Immature natural killer cell (primary cell): ENCODE measurements at regions not wholly inside any gene's neighbourhood (a gene's known extent, or its start where the extent isn't known, plus 50 kb on each side); places are given as distances from the start of the nearest gene placed in this dataset.

Source experiments
- DNase-seq, 3 donors: peaks; one replicate each; pipeline ENCODE4 v3.0.0; 2022; ENCODE audit warnings: mixed read lengths in 1 of 3
- H3K27ac Mint-ChIP-seq, 6 donors: one replicate each; pipeline ENCODE4 v1.8.0; 2020; ENCODE audit warnings: mixed read lengths in 6 of 6, mild to moderate bottlenecking in 5 of 6, inconsistent platforms in 4 of 6, moderate library complexity in 3 of 6
- H3K27me3 Mint-ChIP-seq, 3 donors: one replicate each; pipeline ENCODE4 v1.8.0; 2020 to 2021; ENCODE audit warnings: low read depth in 3 of 3, mild to moderate bottlenecking in 3 of 3, mixed read lengths in 3 of 3, moderate library complexity in 3 of 3, inconsistent platforms in 1 of 3
- H3K36me3 Mint-ChIP-seq, 3 donors: one replicate each; pipeline ENCODE4 v1.8.0; 2020; ENCODE audit warnings: mixed read lengths in 3 of 3, inconsistent platforms in 2 of 3, mild to moderate bottlenecking in 2 of 3
- H3K4me1 Mint-ChIP-seq, 2 donors: one replicate each; pipeline ENCODE4 v1.8.0; 2020; ENCODE audit warnings: inconsistent platforms in 2 of 2, mild to moderate bottlenecking in 2 of 2, mixed read lengths in 2 of 2, moderate library complexity in 1 of 2
- H3K4me3 Mint-ChIP-seq, 5 donors: one replicate each; pipeline ENCODE4 v1.8.0; 2020; ENCODE audit warnings: mild to moderate bottlenecking in 5 of 5, mixed read lengths in 5 of 5, inconsistent platforms in 3 of 5, moderate library complexity in 3 of 5
- H3K9me3 Mint-ChIP-seq, 6 donors: one replicate each; pipeline ENCODE4 v1.8.0; 2020; ENCODE audit warnings: mild to moderate bottlenecking in 6 of 6, mixed read lengths in 6 of 6, inconsistent platforms in 4 of 6, moderate library complexity in 3 of 6

DNA sequence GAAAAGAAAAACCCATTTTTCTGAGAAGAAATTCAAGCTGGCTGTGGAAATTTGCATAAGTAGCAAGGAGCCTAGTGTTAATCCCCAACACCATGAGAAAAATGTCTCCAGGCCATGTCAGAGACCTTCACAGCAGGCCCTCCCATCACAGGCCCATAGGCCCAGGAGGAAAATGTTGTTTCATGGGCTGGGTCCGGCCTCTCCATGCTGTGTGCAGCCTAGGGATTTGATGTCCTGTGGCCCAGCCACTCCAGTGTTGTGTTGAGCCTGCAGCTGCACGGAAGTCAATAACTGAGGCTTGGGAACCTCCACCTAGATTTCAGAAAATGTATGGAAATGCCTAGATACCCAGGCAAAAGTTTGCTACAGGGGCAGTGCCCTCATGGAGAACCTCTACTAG lies 432.2 kb downstream of the IPO8 start:
- DNase-seq, result no peak
- H3K27me3 Mint-ChIP-seq, result no peaks in the 10 kb centered on the region
- no peaks in the 10 kb centered on the region for H3K4me1 Mint-ChIP-seq
- H3K9me3 Mint-ChIP-seq, result peaks cover 0 to 9% (median 5%) of the 10 kb centered on the region in 6 donors
- no peak overlapping the region for H3K4me3 Mint-ChIP-seq
- H3K27ac Mint-ChIP-seq, result no peak overlapping the region
- no peaks in the 10 kb centered on the region for H3K36me3 Mint-ChIP-seq

DNA sequence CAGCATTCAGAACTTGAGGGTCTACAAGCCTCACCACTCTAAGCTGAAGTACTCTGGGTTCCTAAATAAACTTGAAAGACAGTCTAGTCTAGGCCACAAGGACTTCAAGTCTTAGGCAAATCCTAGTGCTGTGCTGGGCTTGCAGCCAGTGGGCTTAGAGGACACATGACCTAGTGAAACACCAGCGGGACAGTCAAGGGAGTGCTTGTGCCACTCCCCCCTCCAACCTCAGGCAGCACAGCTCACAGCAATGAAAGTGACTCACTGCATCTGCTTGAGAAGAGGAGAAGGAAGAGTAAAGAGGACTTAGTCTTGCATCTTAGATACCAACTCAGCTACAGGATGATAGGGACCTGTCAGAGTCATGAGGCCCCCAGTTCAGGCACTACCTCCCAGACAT lies 438.1 kb downstream of the IPO8 start:
- Mint-ChIP-seq H3K27ac (no peak overlapping the region), H3K27me3 (peaks cover 0 to 2% (median 0%) of the 10 kb centered on the region in 3 donors), H3K4me1 (no peaks in the 10 kb centered on the region), H3K36me3 (no peaks in the 10 kb centered on the region), H3K9me3 (peaks cover 0 to 10% (median 3%) of the 10 kb centered on the region in 6 donors), H3K4me3 (no peak overlapping the region)
- no peak for DNase-seq

DNA sequence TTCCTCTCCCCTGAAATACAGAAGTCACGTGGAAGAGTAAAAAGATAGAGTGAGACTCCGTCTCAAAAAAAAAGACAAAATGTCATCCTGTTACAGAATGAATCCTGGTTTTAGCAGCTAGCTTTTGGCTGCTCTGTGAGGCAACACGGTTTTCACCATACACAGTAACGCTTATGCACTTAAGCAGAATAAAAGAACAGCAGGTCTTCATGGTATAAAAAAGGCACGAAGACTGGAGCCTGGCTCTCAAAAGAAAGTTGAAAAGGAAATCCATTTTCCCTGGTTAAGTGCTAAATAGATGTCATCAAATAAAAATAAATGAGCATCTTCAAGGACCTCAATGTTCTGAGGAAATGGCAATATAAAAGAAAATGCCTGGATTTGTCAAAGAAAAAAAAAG lies 444.1 kb downstream of the IPO8 start:
- no peak overlapping the region for H3K4me3 Mint-ChIP-seq

DNA sequence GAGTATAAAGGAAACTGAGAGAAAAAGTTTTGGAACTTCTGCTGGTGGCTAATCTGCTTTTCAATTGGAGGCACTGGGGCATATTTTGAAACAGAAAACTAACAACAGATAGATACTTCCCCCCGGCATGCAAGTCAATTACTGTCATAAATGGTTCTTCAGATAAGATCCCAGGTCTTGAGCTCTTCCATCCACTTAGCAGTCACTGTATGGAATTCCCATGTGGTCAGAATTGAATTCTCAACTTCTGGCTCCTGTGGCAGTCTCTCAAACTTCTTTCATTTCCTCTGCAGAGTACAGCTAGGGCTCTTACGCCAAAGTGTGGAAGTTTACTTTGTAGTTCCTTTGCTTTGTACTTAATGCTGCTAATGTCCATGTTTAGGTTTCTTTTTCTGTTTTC lies 452.2 kb downstream of the IPO8 start:
- peaks cover 0 to 16% (median 4%) of the 10 kb centered on the region in 6 donors for H3K9me3 Mint-ChIP-seq
- H3K4me3 Mint-ChIP-seq, result no peak overlapping the region
- no peaks in the 10 kb centered on the region for H3K4me1 Mint-ChIP-seq
- peaks cover 0 to 3% (median 2%) of the 10 kb centered on the region in 3 donors for H3K27me3 Mint-ChIP-seq
- DNase-seq, result no peak
- no peaks in the 10 kb centered on the region for H3K36me3 Mint-ChIP-seq
- no peak overlapping the region for H3K27ac Mint-ChIP-seq

More for the DNA sequence above, 444.1 kb downstream of the IPO8 start:
- no peak for DNase-seq
- Mint-ChIP-seq H3K27ac (no peak overlapping the region), H3K9me3 (peaks cover 0 to 24% (median 3%) of the 10 kb centered on the region in 6 donors), H3K4me1 (no peaks in the 10 kb centered on the region), H3K36me3 (no peaks in the 10 kb centered on the region), H3K27me3 (no peaks in the 10 kb centered on the region)

DNA sequence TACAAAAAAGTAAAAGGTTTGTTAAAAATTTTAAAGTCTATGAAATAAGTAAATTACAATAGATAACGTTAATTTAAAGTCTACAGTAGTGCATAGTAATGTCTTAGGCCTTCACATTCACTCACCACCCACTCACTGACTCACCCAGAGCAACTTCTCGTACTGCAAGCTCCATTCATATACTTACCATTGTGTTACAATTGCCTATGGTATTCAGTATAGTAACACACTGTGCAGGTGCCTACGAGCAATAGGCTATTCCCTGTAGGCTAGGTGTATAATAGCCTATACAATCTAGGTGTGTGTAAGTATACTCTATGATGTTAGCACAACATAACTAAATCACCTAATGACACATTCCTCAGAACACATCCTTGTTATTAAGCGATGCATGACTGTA lies 435.3 kb upstream of the TMTC1 start:
- Mint-ChIP-seq H3K4me1 (no peaks in the 10 kb centered on the region), H3K9me3 (peaks cover 0 to 1% (median 0%) of the 10 kb centered on the region in 6 donors), H3K36me3 (no peaks in the 10 kb centered on the region), H3K27ac (no peak overlapping the region), H3K4me3 (no peak overlapping the region), H3K27me3 (peaks cover 0 to 3% (median 0%) of the 10 kb centered on the region in 3 donors)
- DNase-seq, result no peak

DNA sequence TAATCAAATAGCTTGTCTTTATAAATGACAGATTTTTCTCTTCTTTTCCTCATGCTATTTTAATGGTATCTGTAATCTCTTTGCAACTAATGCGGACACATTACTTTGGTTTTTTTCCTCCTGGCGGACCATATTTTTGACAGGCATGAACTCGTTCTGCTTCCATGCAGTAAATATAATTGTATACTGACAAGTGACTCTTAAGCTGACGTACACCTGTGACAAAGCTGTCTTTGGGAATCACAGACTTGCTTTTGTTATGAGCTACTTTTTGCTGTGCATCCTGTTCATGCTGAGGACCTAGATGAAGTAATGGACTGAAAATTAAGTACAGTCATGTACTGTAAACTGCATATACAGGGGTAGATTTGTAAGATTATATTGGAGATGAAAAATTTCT lies 434.3 kb upstream of the TMTC1 start:
- Mint-ChIP-seq H3K9me3 (peaks cover 0 to 1% (median 0%) of the 10 kb centered on the region in 6 donors), H3K27ac (no peak overlapping the region), H3K27me3 (peaks cover 0 to 3% (median 0%) of the 10 kb centered on the region in 3 donors), H3K4me3 (no peak overlapping the region), H3K36me3 (no peaks in the 10 kb centered on the region), H3K4me1 (no peaks in the 10 kb centered on the region)
- DNase-seq, result no peak

DNA sequence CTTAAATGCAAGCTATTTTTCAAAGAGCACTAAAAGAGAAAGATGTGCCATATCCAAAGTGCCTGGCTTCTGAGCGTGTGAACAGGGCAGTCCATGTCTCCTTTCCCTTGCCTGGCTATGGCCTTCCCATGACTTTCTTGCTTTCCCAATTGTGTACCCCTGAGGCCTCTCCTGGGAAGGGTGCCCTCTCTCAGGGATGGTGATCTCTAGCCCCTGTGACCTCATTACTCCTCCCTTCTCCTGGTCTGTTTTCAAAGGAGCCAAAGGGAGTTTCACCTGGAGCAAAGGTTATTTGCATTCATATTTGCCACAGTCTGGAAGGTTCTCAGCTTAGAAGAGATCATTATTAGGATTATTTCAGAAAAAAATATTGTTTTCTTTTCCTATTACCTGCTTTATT lies 429.4 kb upstream of the TMTC1 start:
- H3K9me3 Mint-ChIP-seq, result peaks cover 0 to 4% (median 0%) of the 10 kb centered on the region in 6 donors
- H3K4me1 Mint-ChIP-seq, result no peaks in the 10 kb centered on the region
- no peak overlapping the region for H3K27ac Mint-ChIP-seq
- H3K36me3 Mint-ChIP-seq, result no peaks in the 10 kb centered on the region
- no peak overlapping the region for H3K4me3 Mint-ChIP-seq
- DNase-seq, result no peak
- H3K27me3 Mint-ChIP-seq, result peaks cover 0 to 3% (median 0%) of the 10 kb centered on the region in 3 donors

DNA sequence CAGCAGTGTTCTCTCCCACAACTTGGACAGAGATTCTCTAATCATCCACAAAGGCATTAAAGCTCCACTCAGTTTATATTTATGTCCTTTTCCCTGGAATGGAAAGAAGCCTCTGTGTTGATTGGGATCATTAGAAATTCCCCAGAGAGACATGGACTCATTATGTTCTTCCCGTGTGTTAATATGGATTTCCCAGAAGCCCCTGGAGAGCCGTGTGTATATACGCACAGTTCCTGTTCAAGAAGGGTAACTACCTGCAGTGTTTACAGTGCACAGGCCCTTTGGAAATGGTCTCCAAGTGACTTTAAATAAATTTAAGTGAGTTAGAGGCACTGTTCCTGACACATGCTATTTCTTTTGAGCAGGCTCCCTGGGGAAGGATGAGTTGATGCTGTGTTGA lies 428.0 kb upstream of the TMTC1 start:
- no peak overlapping the region for H3K4me3 Mint-ChIP-seq
- H3K27ac Mint-ChIP-seq, result no peak overlapping the region
- H3K4me1 Mint-ChIP-seq, result no peaks in the 10 kb centered on the region
- DNase-seq, result no peak
- H3K27me3 Mint-ChIP-seq, result peaks cover 0 to 3% (median 0%) of the 10 kb centered on the region in 3 donors
- no peaks in the 10 kb centered on the region for H3K36me3 Mint-ChIP-seq
- H3K9me3 Mint-ChIP-seq, result peaks cover 0 to 5% (median under 1%) of the 10 kb centered on the region in 6 donors

DNA sequence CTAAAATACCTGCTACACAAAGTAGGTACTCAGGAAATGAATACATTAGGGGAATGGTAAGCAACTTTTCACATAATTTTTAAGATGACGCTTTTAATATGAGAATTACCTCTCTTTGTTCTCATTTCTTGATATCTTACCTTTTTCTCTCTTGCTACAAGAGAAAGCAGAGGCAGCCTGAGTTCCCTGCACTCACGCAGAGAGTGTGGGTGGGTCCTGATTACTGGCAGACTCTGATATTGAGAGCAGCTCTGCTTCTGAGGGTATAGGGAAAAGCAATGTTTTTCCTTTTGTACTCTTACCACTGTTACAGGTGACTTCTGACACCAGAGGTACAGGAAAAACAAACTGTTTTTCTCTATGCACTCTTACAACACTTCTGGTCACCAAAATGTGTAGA lies 420.2 kb upstream of the TMTC1 start:
- Mint-ChIP-seq H3K27ac (no peak overlapping the region), H3K4me3 (no peak overlapping the region), H3K4me1 (no peaks in the 10 kb centered on the region), H3K9me3 (peaks cover 0 to 10% (median 2%) of the 10 kb centered on the region in 6 donors), H3K36me3 (no peaks in the 10 kb centered on the region), H3K27me3 (peaks cover 3 to 4% (median 4%) of the 10 kb centered on the region in 3 donors)
- no peak for DNase-seq

DNA sequence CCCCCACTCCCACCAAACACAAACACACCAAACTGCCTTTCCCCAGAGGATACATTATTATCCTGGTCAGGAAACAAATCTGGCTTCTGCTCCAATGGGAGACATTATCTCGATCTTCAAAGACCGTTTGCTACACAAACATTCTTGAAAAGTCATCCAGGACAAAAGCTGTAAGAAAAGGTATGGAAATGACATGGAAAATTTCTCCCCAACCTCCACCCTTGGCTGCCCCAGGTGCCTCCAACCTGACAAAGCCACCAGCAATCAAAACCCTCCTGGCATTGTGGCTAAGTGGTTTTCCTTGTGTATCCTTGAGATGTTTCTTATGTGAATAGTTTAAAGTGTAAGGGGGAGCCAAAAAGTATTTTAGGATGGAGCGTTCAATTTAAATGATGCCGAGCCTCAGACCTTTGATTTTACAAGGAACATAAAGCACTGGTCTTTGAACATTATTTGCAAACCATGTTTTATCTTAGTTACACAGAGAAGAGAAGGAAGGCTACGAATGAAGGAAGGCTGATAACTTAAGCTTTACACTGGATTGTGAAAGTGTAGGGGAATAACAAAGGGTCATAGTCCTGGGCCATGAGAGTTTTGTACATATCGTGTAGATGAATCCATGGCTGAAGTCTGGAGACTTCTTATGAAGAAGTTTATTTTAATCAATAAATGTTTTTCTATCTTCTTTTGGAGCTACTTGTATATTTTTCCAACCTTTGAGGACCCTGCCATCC lies 418.9 kb upstream of the TMTC1 start:
- peaks cover 0 to 10% (median 2%) of the 10 kb centered on the region in 6 donors for H3K9me3 Mint-ChIP-seq
- H3K36me3 Mint-ChIP-seq, result no peaks in the 10 kb centered on the region
- H3K27me3 Mint-ChIP-seq, result peaks cover 3 to 4% (median 4%) of the 10 kb centered on the region in 3 donors
- no peak overlapping the region for H3K4me3 Mint-ChIP-seq
- DNase-seq, result no peak
- no peaks in the 10 kb centered on the region for H3K4me1 Mint-ChIP-seq
- H3K27ac Mint-ChIP-seq, result no peak overlapping the region

DNA sequence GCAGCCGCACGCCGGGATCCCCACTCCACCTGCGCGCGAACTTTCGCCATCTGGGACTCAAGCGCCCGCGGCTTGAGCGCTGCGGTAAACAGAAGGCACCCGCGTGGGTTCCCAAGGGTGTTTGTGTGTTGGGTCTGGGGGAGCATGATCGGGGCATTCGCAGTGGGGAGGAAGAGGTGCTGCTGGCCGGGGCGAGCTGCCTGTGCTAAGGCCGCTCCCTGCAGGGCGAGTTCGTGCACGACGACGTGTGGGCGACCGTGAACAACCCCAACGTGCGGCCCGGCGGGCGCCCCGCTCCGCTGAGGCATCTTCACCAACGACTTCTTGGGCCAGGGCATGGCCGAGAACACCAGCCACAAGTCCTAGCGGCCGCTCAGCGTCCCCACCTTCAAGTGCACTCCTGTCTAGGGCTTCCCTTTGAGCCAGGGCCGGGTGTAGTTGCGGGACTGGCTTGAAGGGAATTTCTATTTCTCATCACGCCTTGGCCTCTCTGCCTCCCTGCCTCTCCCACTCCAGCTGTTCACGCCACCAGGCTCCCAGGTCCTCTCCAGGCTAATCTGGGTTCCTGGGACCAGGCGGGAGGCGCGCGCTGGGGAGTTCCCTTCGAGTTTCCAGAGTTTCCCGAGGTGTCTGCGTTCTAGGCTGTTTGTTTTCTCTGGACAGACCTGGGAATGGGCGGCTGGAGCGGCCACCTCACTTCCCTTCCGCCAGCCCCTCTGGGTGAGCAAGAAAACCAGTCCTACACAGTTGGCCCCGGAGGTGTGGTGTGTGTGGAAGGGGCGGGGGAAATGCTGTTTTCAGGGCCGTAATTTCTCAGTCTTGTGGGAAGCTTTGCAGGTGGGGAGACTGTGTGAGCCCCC lies 417.8 kb upstream of the TMTC1 start:
- Mint-ChIP-seq H3K27ac (no peak overlapping the region), H3K36me3 (no peaks in the 10 kb centered on the region), H3K9me3 (peaks cover 0 to 5% (median 3%) of the 10 kb centered on the region in 6 donors), H3K27me3 (peaks cover 3 to 4% (median 4%) of the 10 kb centered on the region in 3 donors), H3K4me3 (no peak overlapping the region), H3K4me1 (no peaks in the 10 kb centered on the region)
- no peak for DNase-seq

DNA sequence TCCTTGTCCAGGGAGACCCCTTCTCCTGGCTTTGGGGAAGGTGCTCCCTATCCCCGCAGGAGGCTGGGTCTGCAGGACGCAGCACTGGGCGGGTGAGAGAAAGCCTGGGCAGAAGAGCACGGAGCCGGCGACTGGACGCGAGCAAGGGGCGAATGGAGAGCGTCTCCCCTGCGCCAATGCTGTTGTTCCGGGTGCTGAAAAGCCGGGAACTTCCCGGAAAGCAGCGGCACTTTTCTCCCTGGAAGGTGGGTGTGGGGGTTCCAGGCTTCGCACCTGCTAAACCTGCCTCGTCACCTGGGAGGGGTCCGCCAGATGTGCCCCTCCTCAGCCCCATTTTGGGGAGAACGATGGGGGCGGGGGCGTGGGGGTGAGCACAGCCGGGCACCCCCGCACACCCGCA lies 417.1 kb upstream of the TMTC1 start:
- Mint-ChIP-seq H3K36me3 (no peaks in the 10 kb centered on the region), H3K27ac (no peak overlapping the region), H3K27me3 (peaks cover 3 to 4% (median 4%) of the 10 kb centered on the region in 3 donors), H3K4me3 (no peak overlapping the region), H3K4me1 (no peaks in the 10 kb centered on the region), H3K9me3 (peaks cover 0 to 5% (median 3%) of the 10 kb centered on the region in 6 donors)
- no peak for DNase-seq

DNA sequence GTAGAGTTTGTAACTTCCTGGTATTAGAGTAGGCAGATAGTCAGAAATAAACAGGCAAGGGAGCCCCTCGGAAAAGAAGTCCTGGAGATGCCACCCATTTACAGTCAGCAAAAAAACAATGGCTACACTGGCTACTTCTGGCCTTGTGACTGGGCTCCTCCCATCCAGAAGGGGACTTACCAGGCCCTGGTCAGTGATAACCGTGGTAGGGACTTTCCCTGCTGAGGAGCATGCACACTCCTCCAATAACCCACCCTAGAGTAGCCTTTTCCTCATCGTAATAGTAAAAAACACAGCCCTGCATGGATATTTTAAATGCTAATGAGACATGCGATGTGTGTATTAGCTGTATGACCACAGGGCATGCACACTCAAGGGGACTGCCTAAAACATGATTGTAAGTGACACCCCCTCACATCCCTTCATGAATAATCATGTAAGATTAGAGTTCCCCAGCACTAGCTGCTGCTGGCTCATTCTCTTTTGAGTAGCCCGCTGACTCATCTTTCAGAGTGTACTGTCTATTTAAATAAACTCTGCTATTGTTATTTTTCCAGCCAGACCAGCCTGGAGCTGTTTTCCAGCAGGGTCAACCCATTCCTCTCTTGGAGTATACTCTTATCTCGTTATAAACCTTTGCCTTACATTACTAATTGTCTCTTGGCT lies 413.8 kb upstream of the TMTC1 start:
- no peaks in the 10 kb centered on the region for H3K36me3 Mint-ChIP-seq
- H3K27me3 Mint-ChIP-seq, result peaks cover 2 to 4% (median 4%) of the 10 kb centered on the region in 3 donors
- no peaks in the 10 kb centered on the region for H3K4me1 Mint-ChIP-seq
- no peak for DNase-seq
- H3K4me3 Mint-ChIP-seq, result no peak overlapping the region
- H3K9me3 Mint-ChIP-seq, result peaks cover 0 to 3% (median under 1%) of the 10 kb centered on the region in 6 donors
- no peak overlapping the region for H3K27ac Mint-ChIP-seq
